PFSK-1 (cell line): ENCODE measurements at regions not wholly inside any gene's neighbourhood (a gene's known extent, or its start where the extent isn't known, plus 50 kb on each side); places are given as distances from the start of the nearest gene placed in this dataset.

Experiments
- FOXP2 ChIP-seq: optimal IDR thresholded peaks from 2 replicates; pipeline ENCODE3; 2011; ENCODE audit warnings: borderline replicate concordance, control low read depth, inconsistent platforms; ENCODE audit not compliant: insufficient read depth; ENCODE audit errors: extremely low read length, extremely low read depth
- POLR2AphosphoS5 ChIP-seq: IDR thresholded peaks from 2 replicates; pipeline ENCODE4 v1.6.1; 2012; ENCODE audit warnings: low read depth, mild to moderate bottlenecking, control low read depth, low read length, moderate library complexity
- REST ChIP-seq, 2 experiments: IDR thresholded peaks; 2 replicates each; pipeline versions ENCODE4 v1.6.1 to v1.8.0; 2011 to 2012; ENCODE audit warnings: low read depth in 2 of 2, low read length in 2 of 2, control low read depth in 1 of 2, inconsistent platforms in 1 of 2, mild to moderate bottlenecking in 1 of 2, moderate library complexity in 1 of 2; ENCODE audit not compliant: insufficient read depth in 1 of 2
- SIN3A ChIP-seq: IDR thresholded peaks from 2 replicates; pipeline ENCODE4 v1.6.1; 2012; ENCODE audit warnings: mild to moderate bottlenecking, low read length, moderate library complexity, borderline replicate concordance; ENCODE audit not compliant: insufficient read depth
- TAF1 ChIP-seq: IDR thresholded peaks from 2 replicates; pipeline ENCODE4 v1.6.1; 2012; ENCODE audit warnings: low read length, control low read depth, borderline replicate concordance; ENCODE audit not compliant: insufficient read depth

- TF ChIP-seq TAF1 (no peak), REST (IDR thresholded peaks at IDR 0.05; ENCODE audit: insufficient read depth in 1 of 2, low read depth in 2 of 2, low read length in 2 of 2) (no peak), POLR2AphosphoS5 (no peak), SIN3A (no peak), FOXP2 (no peak)
Measured at GRCh38 chr15:69656271-69657030, 203.8 kb downstream of the RPLP1 start.
